ENCODE measurements at regions not wholly inside any gene's neighbourhood (a gene's known extent, or its start where the extent isn't known, plus 50 kb on each side); places are given as distances from the start of the nearest gene placed in this dataset.

GRCh38 chr20:17158701-17159100 is 68.1 kb upstream of the PCSK2 start:
- no peak for DNase-seq (ENCODE audit: missing footprints)
- intact Hi-C loops (cut with DNase I) = no loop called here

GRCh38 chr20:17161673-17162481 is 65.0 kb upstream of the PCSK2 start:
- intact Hi-C loops (cut with DNase I) = no loop called here
- no peak for ATAC-seq
- no peak for DNase-seq (ENCODE audit: missing footprints)

More at GRCh38 chr20:17158701-17159100, 68.1 kb upstream of the PCSK2 start:
- no peak for ATAC-seq

- intact Hi-C loops (cut with DNase I) = no loop called here
- ATAC-seq (no peak), DNase-seq (ENCODE audit: missing footprints) (no peak)
Measured at GRCh38 chr20:17168026-17168612, 58.7 kb upstream of the PCSK2 start.

DNA sequence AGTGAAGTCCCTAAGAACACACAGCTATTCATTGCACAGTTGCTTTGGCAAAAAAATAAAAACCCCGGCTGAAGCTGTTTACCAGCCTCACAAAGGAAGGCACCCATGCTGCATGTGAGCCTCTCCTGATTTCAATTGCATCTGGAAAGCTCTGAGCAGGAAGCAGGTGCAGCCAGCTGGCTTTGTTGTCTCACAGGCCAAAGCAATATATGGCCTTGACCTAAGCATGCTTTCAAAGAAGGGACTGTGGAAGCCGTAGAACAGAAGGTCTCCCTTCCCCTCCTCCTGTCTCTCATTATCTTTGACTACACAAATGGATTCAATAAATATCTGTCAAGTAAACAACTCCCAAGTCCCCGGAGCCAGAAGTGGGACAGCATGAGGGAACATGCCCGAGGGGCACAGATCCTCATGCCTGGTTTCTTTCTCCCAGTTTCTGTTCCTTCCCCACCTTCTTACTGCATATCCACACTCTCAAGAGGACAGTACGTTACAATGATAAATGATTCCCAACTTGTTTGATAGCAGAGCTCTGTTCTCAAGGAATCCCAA is 57.2 kb upstream of the PCSK2 start:
- intact Hi-C loops (cut with DNase I) = no loop called here
- ATAC-seq = no peak
- no peak for DNase-seq (ENCODE audit: missing footprints)

- no peak for DNase-seq (ENCODE audit: missing footprints)
- ATAC-seq = no peak
- intact Hi-C loops (cut with DNase I) = no loop called here
Measured at GRCh38 chr20:17171746-17172280, 55.0 kb upstream of the PCSK2 start.

GRCh38 chr20:17172836-17173516 is 53.9 kb upstream of the PCSK2 start:
- ATAC-seq (no peak), DNase-seq (ENCODE audit: missing footprints) (no peak)
- intact Hi-C loops (cut with DNase I) = no loop called here
